Coronary artery (tissue), 2 donors: ENCODE measurements at regions not wholly inside any gene's neighbourhood (a gene's known extent, or its start where the extent isn't known, plus 50 kb on each side); places are given as distances from the start of the nearest gene placed in this dataset.

Experiments
- DNase-seq: peaks from one replicate; pipeline ENCODE4 v3.0.0-alpha.2; 2017; ENCODE audit warnings: low spot score
- H3K27ac ChIP-seq, 2 donors: fragments of 200-600 bp; sonication (generic); one replicate each; pipeline ENCODE4 v1.5.1; 2016 to 2019
- H3K4me3 ChIP-seq: fragments of 200-600 bp; sonication (generic); 2 replicates; pipeline ENCODE4 v1.5.1; 2016; ENCODE audit warnings: mild to moderate bottlenecking, moderate library complexity
- TF ChIP-seq, protein P1 (sequence below): fragments of 200-600 bp; sonication (generic); IDR thresholded peaks from one replicate; pipeline ENCODE4 v1.5.1; 2019; ENCODE audit warnings: antibody characterized with exemption

GRCh38 chr2:136665736-136666135 is 99.6 kb upstream of the THSD7B start:
- Histone ChIP-seq H3K4me3 (no peak overlapping the region), H3K27ac (no peak overlapping the region)
- DNase-seq: no peak
- TF ChIP-seq, protein P1, sequence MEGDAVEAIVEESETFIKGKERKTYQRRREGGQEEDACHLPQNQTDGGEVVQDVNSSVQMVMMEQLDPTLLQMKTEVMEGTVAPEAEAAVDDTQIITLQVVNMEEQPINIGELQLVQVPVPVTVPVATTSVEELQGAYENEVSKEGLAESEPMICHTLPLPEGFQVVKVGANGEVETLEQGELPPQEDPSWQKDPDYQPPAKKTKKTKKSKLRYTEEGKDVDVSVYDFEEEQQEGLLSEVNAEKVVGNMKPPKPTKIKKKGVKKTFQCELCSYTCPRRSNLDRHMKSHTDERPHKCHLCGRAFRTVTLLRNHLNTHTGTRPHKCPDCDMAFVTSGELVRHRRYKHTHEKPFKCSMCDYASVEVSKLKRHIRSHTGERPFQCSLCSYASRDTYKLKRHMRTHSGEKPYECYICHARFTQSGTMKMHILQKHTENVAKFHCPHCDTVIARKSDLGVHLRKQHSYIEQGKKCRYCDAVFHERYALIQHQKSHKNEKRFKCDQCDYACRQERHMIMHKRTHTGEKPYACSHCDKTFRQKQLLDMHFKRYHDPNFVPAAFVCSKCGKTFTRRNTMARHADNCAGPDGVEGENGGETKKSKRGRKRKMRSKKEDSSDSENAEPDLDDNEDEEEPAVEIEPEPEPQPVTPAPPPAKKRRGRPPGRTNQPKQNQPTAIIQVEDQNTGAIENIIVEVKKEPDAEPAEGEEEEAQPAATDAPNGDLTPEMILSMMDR: no peak

DNA sequence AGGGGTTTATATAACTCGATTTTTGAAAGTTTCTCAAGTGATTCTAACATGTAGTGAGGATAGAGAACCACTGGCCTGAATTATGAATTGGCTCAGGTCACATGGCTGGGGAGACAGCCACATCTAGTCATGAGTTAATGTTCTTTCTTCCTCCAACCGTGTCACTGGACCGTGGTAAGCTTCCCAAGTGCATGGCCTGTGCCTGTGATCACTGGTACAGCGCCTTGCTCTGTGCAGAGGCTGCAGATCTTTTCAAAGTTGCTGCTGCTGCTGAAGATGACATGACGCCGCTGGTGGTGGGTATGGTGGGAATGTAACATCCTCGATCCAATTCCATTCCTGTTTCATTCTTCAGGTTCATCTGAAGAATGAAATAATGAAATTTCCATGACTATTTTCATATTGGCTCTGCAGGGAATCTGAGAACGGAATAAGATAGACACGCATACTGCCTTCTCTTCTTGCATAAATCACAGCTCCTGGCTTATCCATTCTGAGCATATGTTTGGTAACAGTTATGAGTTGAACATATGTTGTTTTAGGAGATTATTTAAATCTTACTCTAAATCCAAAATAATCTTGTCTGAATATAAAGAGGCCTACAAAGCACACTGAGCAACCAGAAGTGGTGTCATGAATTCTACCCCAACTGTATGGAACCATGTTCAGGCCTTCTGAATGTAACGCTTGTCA is 100.5 kb upstream of the THSD7B start:
- TF ChIP-seq, protein P1: no peak
- Histone ChIP-seq H3K27ac (no peak overlapping the region), H3K4me3 (no peak overlapping the region)
- no peak for DNase-seq

DNA sequence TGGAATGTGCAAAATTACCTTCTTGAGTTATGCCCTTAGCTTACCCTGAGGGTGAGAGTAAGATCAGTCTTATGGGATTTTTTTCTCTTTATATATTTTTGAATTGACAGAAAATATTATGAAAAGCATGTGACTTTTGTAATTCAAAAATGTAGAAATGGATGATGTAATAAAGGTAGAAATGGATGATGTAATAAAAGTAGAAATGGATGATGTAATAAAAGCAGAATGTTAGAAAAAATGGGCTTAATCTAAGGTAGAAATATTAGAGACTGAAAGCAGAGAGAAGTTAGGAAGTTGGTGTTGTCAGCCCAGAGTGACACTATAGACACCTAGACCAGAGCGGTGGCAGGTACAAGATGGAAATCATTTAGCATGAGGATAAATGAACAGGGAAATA is 107.1 kb upstream of the THSD7B start:
- DNase-seq: no peak
- Histone ChIP-seq H3K4me3 (no peak overlapping the region), H3K27ac (no peak overlapping the region)
- TF ChIP-seq, protein P1: no peak

- Histone ChIP-seq H3K4me3 (no peak overlapping the region), H3K27ac (peak overlapping the region in 1 of 2 donors; percentile 42)
- no peak for DNase-seq
- TF ChIP-seq, protein P1: no peak
These were observed 111.5 kb upstream of the THSD7B start for GRCh38 chr2:136653861-136654260.

DNA sequence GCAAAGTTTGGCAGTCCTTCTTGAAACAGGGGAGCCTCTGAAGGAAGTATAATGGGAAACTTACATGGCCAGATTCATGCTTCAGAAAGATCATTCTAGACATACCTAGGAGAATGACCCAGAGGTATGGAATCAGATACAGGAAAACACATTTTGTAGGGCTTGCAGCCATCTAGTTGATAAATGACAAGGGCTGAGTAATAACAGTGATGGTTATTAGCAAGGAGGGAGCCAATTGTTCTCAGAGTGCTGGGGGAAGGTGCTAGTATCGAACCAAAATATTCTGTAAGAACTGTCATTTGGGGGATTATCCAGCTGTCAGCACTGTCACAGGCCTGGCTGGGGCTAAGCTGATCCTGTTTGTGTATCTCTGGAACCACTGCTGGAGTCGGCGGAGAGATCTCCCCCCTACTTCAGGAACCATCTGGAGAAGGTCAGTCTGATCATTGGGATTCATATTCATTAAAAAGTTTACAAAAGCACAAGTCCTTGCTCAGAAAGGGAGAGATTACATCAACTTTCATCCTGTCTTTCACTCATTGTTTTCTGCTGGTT is 113.8 kb upstream of the THSD7B start:
- no peak for DNase-seq
- no peak overlapping the region for H3K4me3 ChIP-seq
- TF ChIP-seq, protein P1: no peak
- H3K27ac ChIP-seq: no peak overlapping the region

- Histone ChIP-seq H3K27ac (no peak overlapping the region), H3K4me3 (no peak overlapping the region)
- TF ChIP-seq, protein P1: no peak
- DNase-seq: no peak
These were observed 118.3 kb upstream of the THSD7B start for GRCh38 chr2:136647039-136647438.

DNA sequence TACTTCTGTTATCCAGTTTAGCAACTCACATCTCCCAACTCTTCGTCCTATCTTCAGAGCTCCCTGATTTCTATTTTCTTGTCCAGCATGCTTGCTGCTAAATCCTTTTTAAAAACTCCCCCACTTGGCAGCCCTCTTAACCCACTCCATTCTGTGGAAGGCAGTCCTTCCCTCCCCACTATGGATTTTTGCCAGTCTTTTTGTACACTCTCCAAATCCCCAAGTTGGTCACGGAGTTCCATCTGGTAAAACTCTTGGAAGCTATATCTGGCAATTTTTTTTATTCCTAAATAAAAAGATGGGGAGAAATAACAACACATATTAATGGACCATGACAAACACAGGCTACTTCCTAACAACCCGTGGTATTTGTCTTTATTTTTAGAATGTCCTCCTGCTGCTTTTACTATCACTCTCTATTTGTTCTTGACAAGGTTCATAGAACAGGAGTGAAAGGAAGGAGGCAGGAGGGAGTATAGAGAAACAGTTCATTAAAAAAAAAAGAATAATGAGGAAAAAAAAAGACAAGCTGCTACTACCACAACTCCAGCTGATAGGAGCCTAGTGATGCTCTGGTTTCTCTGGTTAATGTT is 120.0 kb upstream of the THSD7B start:
- Histone ChIP-seq H3K4me3 (no peak overlapping the region), H3K27ac (no peak overlapping the region)
- DNase-seq: no peak
- TF ChIP-seq, protein P1: no peak
